Kidney (tissue), 13 donors: ENCODE measurements at regions not wholly inside any gene's neighbourhood (a gene's known extent, or its start where the extent isn't known, plus 50 kb on each side); places are given as distances from the start of the nearest gene placed in this dataset.

ENCODE experiments used
- DNase-seq, 5 donors: peaks; one replicate each; pipeline ENCODE4 v3.0.0-alpha.2; 2013 to 2020
- FAIRE-seq: peaks from 2 replicates; lab custom pipeline; 2012; peaks lifted over from hg19 to GRCh38; lab: Jason Lieb, UNC
- H3K27ac ChIP-seq, 2 donors: one replicate each; pipeline ENCODE4 v1.7.0; 2013; ENCODE audit warnings: low read depth in 2 of 2, low read length in 2 of 2, inconsistent platforms in 1 of 2
- H3K27me3 ChIP-seq: one replicate; pipeline ENCODE4 v1.7.1; 2013; ENCODE audit warnings: low read length, inconsistent platforms; ENCODE audit not compliant: control insufficient read depth, insufficient read depth
- H3K36me3 ChIP-seq, 3 donors: one replicate each; pipeline versions ENCODE4 v1.7.0 to v1.7.1; 2013; ENCODE audit warnings: low read length in 3 of 3, control low read depth in 1 of 3, inconsistent platforms in 1 of 3; ENCODE audit not compliant: insufficient read depth in 3 of 3, control insufficient read depth in 2 of 3
- H3K4me1 ChIP-seq, 3 donors: one replicate each; pipeline versions ENCODE4 v1.7.0 to v1.7.1; 2013; ENCODE audit warnings: low read length in 3 of 3, inconsistent platforms in 1 of 3, low read depth in 1 of 3; ENCODE audit not compliant: control insufficient read depth in 2 of 3, insufficient read depth in 2 of 3
- H3K4me3 ChIP-seq, 3 donors: one replicate each; pipeline versions ENCODE4 v1.7.0 to v1.8.1; 2013; ENCODE audit warnings: low read length in 3 of 3, control low read depth in 1 of 3, inconsistent platforms in 1 of 3
- H3K9ac ChIP-seq, 3 donors: one replicate each; pipeline versions ENCODE4 v1.7.0 to v1.7.1; 2013; ENCODE audit warnings: low read length in 3 of 3, control low read depth in 1 of 3, inconsistent platforms in 1 of 3
- H3K9me3 ChIP-seq, 3 donors: one replicate each; pipeline versions ENCODE4 v1.7.0 to v1.7.1; 2013; ENCODE audit warnings: low read length in 3 of 3, control low read depth in 1 of 3, inconsistent platforms in 1 of 3; ENCODE audit not compliant: control insufficient read depth in 2 of 3, insufficient read depth in 1 of 3
- CTCF ChIP-seq: IDR thresholded peaks from 3 replicates; pipeline ENCODE4 v1.5.1; 2012; ENCODE audit warnings: mild to moderate bottlenecking, moderate library complexity, borderline replicate concordance; ENCODE audit not compliant: insufficient read depth; ENCODE audit errors: extremely low read depth
- intact Hi-C: fragments of 100-400 bp; cut with DNase I; formaldehyde crosslinking; loops from one replicate; pipeline ENCODE4 v1.11.1; 2022
- donor health status: control.
- donor health status: control.
- donor health status: control.
- donor health status: control.
- donor health status: control.
- donor health status: DM: yes; HTN: yes; CAD: no.
- donor health status: Normal renal cell carcinoma (clear cell type).

DNA sequence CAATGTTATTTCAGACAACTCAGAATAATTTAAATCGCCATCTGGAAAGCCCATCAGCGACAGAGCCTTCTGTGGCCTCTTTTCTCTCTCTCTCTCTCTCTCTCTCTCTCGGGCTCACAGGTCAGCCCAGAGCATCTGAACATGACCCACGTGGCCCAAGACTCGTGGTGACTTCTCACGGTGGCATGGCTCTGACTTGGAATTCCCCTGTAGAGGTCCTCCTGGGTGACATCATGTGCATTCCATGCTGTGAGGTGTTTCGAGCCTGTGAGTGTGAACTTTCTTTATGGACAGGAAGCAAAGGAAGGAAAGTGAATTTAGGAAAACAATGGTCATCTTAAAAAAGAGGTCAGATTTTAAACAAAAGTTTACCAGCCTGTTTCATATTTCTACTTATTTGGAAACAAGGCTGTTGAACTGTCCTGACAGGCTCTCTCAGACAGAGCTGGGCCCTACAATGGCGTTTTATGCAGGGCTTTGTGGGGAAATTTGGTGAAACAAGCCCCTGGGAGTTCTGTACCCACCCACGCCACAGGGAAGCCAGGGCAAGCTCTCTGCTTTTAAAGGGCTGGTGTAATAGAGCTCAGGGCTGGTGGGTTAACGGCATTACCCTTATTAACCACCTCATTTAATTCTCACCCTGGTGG lies 359.7 kb upstream of the ZNF32 start:
- Histone ChIP-seq H3K9ac (no peak overlapping the region), H3K36me3 (no peaks in the 10 kb centered on the region), H3K27ac (peak overlapping the region in 1 of 2 donors; percentile 6), H3K9me3 (no peaks in the 10 kb centered on the region), H3K27me3 (no peaks in the 10 kb centered on the region), H3K4me1 (peaks cover 0 to 4% (median 0%) of the 10 kb centered on the region in 3 donors), H3K4me3 (no peak overlapping the region)
- DNase-seq (peak in 1 of 5 donors; percentile 56), FAIRE-seq (no peak)
- intact Hi-C loops, result no loop called here
- no peak for TF ChIP-seq CTCF

GRCh38 chr10:44006771-44007170 lies 358.1 kb upstream of the ZNF32 start:
- no peaks in the 10 kb centered on the region for H3K9me3 ChIP-seq
- no peak for TF ChIP-seq CTCF
- intact Hi-C loops, result no loop called here
- H3K9ac ChIP-seq, result no peak overlapping the region
- no peak overlapping the region for H3K27ac ChIP-seq
- no peaks in the 10 kb centered on the region for H3K27me3 ChIP-seq
- no peak overlapping the region for H3K4me3 ChIP-seq
- FAIRE-seq (no peak), DNase-seq (no peak)
- no peaks in the 10 kb centered on the region for H3K36me3 ChIP-seq
- H3K4me1 ChIP-seq, result peaks cover 0 to 4% (median 0%) of the 10 kb centered on the region in 3 donors

DNA sequence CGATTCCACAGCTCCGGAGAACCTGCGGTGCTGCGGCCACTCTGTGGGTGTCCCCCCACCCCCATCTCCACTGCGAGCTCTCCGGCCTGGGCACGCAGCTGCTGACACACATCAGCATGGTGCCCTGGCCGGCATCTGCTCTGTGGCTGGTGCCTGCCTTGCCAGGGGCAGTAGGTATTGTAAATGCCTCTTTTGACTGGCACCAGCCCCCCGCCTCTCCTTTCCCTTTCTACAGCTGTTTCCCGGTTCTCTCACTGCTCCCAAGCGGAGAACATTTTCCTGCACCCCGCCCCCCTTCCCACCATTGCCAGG lies 357.1 kb upstream of the ZNF32 start:
- Histone ChIP-seq H3K9me3 (no peaks in the 10 kb centered on the region), H3K27ac (no peak overlapping the region), H3K4me3 (no peak overlapping the region), H3K9ac (no peak overlapping the region), H3K36me3 (no peaks in the 10 kb centered on the region), H3K4me1 (peaks cover 0 to 4% (median 0%) of the 10 kb centered on the region in 3 donors), H3K27me3 (no peaks in the 10 kb centered on the region)
- no peak for TF ChIP-seq CTCF
- FAIRE-seq (no peak), DNase-seq (no peak)
- intact Hi-C loops, result no loop called here
